Fibroblast of lung (primary cell): ENCODE measurements at regions not wholly inside any gene's neighbourhood (a gene's known extent, or its start where the extent isn't known, plus 50 kb on each side); places are given as distances from the start of the nearest gene placed in this dataset.
"Not testable (repeated sequence)": the region's sequence is repeated elsewhere in the genome, so short reads cannot be mapped to it uniquely, and the experiment has no call there.

ENCODE experiments used
- DNase-seq, 2 donors: peaks; one replicate each; pipeline versions ENCODE4 v3.0.0 to v3.0.0-alpha.2; 2010; ENCODE audit warnings: low read depth in 2 of 2
- H2AFZ ChIP-seq: 2 replicates; pipeline ENCODE4 v1.5.1; 2012; ENCODE audit warnings: low read length, control low read depth, inconsistent platforms
- H3K27ac ChIP-seq: 2 replicates; pipeline ENCODE4 v1.5.1; 2011; ENCODE audit warnings: low read length, control low read depth; ENCODE audit not compliant: insufficient read depth
- H3K27me3 ChIP-seq: 2 replicates; pipeline ENCODE4 v1.5.1; 2011; ENCODE audit warnings: mild to moderate bottlenecking, low read length; ENCODE audit not compliant: control insufficient read depth, insufficient read depth
- H3K36me3 ChIP-seq: 2 replicates; pipeline ENCODE4 v1.5.1; 2011; ENCODE audit warnings: low read length; ENCODE audit not compliant: control insufficient read depth, insufficient read depth
- H3K4me1 ChIP-seq: 2 replicates; pipeline ENCODE4 v1.5.1; 2011; ENCODE audit warnings: low read length; ENCODE audit not compliant: control insufficient read depth, insufficient read depth; ENCODE audit errors: extremely low read depth
- H3K4me2 ChIP-seq: 2 replicates; pipeline ENCODE4 v1.5.1; 2011; ENCODE audit warnings: low read length, control low read depth; ENCODE audit not compliant: insufficient read depth; ENCODE audit errors: extremely low read depth
- H3K4me3 ChIP-seq, 4 experiments: fragments of 200-600 bp in 1 of 4; sonication (generic) in 1 of 4; replicated peaks in 1 of 4; 2 replicates each; pipeline ENCODE4 v1.5.1; 2011 to 2016; ENCODE audit warnings: low read length in 4 of 4, low read depth in 3 of 4, mild to moderate bottlenecking in 3 of 4, control low read depth in 2 of 4, inconsistent platforms in 1 of 4, mixed read lengths in 1 of 4; ENCODE audit not compliant: insufficient read depth in 1 of 4; ENCODE audit errors: control extremely low read depth in 1 of 4
- H3K79me2 ChIP-seq: 2 replicates; pipeline ENCODE4 v1.5.1; 2012; ENCODE audit warnings: mild to moderate bottlenecking, low read length, inconsistent platforms; ENCODE audit not compliant: control insufficient read depth, insufficient read depth
- H3K9ac ChIP-seq: 2 replicates; pipeline ENCODE4 v1.5.1; 2011; ENCODE audit warnings: mild to moderate bottlenecking, low read length, control low read depth; ENCODE audit not compliant: insufficient read depth
- H3K9me3 ChIP-seq: 2 replicates; pipeline ENCODE4 v1.5.1; 2012; ENCODE audit warnings: low read depth, low read length; ENCODE audit not compliant: control insufficient read depth, insufficient read depth
- H4K20me1 ChIP-seq: 2 replicates; pipeline ENCODE4 v1.5.1; 2011; ENCODE audit warnings: low read length; ENCODE audit not compliant: control insufficient read depth, insufficient read depth; ENCODE audit errors: extremely low read depth
- EZH2 ChIP-seq: IDR thresholded peaks from 2 replicates; pipeline ENCODE4 v1.5.1; 2012; ENCODE audit warnings: low read length, control low read depth, mild to moderate bottlenecking; ENCODE audit errors: missing control alignments
- TF ChIP-seq, protein P1 (sequence below), 2 donors: IDR thresholded peaks in 1 of 2; conservative IDR thresholded peaks in 1 of 2; 1 replicate in 1 of 2; 2 replicates in 1 of 2; pipeline ENCODE4 v1.5.1; 2011 to 2012; ENCODE audit warnings: low read length in 2 of 2, control low read depth in 1 of 2, inconsistent platforms in 1 of 2, low read depth in 1 of 2, mild to moderate bottlenecking in 1 of 2

DNA sequence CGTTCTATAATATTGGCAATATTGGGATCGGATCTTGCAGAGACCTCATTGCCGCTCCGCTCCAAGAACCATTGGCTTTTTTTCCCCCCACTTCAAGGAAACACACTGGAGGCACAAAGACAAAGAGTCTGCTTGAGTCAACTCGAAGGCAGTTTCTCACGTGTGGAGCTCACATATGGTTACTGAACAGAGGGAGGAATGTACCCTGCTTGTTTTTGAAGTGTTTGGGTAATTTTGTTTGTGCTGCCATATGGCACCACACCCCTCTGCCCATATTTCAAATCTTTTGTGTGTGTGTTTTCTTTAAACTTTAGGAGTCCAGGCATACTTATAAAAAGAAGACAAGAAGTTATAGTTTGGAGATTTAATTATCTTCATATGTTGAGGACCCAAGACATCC is 595.9 kb downstream of the DTWD2 start:
- H3K4me3 ChIP-seq: no peak overlapping the region
- H4K20me1 ChIP-seq: no peaks in the 10 kb centered on the region
- TF ChIP-seq EZH2: no peak
- DNase-seq: no peak
- no peak overlapping the region for H3K4me2 ChIP-seq
- no peaks in the 10 kb centered on the region for H3K4me1 ChIP-seq
- H3K9ac ChIP-seq: no peak overlapping the region
- no peaks in the 10 kb centered on the region for H3K36me3 ChIP-seq
- H3K27me3 ChIP-seq: no peaks in the 10 kb centered on the region
- no peak overlapping the region for H3K27ac ChIP-seq
- no peak overlapping the region for H2AFZ ChIP-seq
- H3K9me3 ChIP-seq: no peaks in the 10 kb centered on the region
- H3K79me2 ChIP-seq: no peaks in the 10 kb centered on the region

DNA sequence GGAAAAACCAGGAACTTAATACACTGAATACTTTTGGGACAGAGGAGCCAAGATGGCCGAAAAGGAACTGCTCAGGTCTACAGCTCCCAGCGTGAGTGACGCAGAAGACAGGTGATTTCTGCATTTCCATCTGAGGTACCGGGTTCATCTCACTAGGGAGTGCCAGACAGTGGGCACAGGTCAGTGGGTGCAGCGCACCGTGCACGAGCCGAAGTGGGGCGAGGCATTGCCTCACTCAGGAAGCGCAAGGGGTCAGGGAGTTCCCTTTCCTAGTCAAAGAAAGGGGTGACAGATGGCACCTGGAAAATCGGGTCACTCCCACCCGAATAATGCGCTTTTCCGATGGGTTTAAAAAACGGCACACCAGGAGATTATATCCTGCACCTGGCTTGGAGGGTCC is 605.4 kb downstream of the DTWD2 start:
- not testable (repeated sequence) for H3K27me3 ChIP-seq, H3K9me3 ChIP-seq, DNase-seq, H3K36me3 ChIP-seq, H3K27ac ChIP-seq, H4K20me1 ChIP-seq, H3K9ac ChIP-seq, H3K4me1 ChIP-seq, H3K4me3 ChIP-seq, H3K4me2 ChIP-seq, H3K79me2 ChIP-seq, H2AFZ ChIP-seq

DNA sequence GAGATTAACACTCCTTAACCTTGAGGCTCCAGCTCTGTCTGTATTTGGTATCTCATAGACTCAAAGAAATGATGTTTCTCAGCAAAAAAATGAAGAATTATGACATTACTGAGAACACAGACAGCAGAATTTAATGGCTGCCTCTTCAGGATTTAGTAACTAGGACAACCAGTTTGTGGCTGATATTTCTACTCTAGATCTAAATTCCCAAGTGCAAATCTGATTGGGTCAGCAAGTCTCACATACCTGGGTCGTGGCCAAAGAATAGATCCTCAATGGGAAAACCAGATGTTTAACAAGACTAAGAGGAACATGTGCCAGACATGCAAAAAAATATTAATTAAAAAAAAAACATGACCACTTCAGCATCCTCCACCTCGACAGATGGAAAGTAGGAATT is 608.9 kb downstream of the DTWD2 start:
- no peak for DNase-seq
- Histone ChIP-seq H3K27me3 (no peaks in the 10 kb centered on the region), H3K27ac (no peak overlapping the region), H3K4me1 (no peaks in the 10 kb centered on the region), H3K4me3 (no peak overlapping the region), H3K36me3 (no peaks in the 10 kb centered on the region), H3K4me2 (no peak overlapping the region), H3K9me3 (no peaks in the 10 kb centered on the region), H2AFZ (no peak overlapping the region), H3K79me2 (no peaks in the 10 kb centered on the region), H3K9ac (no peak overlapping the region), H4K20me1 (no peaks in the 10 kb centered on the region)
- TF ChIP-seq, protein P1, sequence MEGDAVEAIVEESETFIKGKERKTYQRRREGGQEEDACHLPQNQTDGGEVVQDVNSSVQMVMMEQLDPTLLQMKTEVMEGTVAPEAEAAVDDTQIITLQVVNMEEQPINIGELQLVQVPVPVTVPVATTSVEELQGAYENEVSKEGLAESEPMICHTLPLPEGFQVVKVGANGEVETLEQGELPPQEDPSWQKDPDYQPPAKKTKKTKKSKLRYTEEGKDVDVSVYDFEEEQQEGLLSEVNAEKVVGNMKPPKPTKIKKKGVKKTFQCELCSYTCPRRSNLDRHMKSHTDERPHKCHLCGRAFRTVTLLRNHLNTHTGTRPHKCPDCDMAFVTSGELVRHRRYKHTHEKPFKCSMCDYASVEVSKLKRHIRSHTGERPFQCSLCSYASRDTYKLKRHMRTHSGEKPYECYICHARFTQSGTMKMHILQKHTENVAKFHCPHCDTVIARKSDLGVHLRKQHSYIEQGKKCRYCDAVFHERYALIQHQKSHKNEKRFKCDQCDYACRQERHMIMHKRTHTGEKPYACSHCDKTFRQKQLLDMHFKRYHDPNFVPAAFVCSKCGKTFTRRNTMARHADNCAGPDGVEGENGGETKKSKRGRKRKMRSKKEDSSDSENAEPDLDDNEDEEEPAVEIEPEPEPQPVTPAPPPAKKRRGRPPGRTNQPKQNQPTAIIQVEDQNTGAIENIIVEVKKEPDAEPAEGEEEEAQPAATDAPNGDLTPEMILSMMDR (conservative IDR thresholded peaks at IDR 0.05 in 1 of 2, IDR thresholded peaks at IDR 0.05 in 1 of 2; ENCODE audit: low read depth in 1 of 2, low read length in 2 of 2): no peak
- TF ChIP-seq EZH2: no peak

DNA sequence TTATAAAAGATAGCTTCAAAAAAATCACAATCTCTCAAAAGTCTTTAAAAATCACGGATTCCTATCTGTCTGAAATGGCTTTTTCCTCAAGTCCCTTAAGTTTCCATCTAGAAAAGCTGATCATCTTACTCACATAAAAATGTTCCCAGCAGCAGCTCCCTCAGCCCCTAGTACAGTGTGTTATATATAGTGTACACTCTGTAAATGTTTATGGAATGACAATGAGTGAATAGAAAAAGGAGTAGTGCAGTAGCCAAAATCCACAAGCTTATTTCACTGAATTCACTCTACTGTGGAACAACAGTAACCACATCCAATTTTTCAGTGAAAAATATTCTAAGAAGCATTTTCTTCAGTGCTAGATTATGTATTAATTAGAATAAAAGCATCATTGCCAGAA is 609.4 kb downstream of the DTWD2 start:
- Histone ChIP-seq H3K9ac (no peak overlapping the region), H3K79me2 (no peaks in the 10 kb centered on the region), H3K4me3 (no peak overlapping the region), H2AFZ (no peak overlapping the region), H3K36me3 (no peaks in the 10 kb centered on the region), H3K27ac (no peak overlapping the region), H3K27me3 (no peaks in the 10 kb centered on the region), H4K20me1 (no peaks in the 10 kb centered on the region), H3K4me2 (no peak overlapping the region), H3K4me1 (no peaks in the 10 kb centered on the region), H3K9me3 (no peaks in the 10 kb centered on the region)
- DNase-seq: no peak
- no peak for TF ChIP-seq EZH2
- TF ChIP-seq, protein P1 (conservative IDR thresholded peaks at IDR 0.05 in 1 of 2, IDR thresholded peaks at IDR 0.05 in 1 of 2; ENCODE audit: low read depth in 1 of 2, low read length in 2 of 2): no peak
